ENCODE measurements at regions not wholly inside any gene's neighbourhood (a gene's known extent, or its start where the extent isn't known, plus 50 kb on each side); places are given as distances from the start of the nearest gene placed in this dataset.

DNA sequence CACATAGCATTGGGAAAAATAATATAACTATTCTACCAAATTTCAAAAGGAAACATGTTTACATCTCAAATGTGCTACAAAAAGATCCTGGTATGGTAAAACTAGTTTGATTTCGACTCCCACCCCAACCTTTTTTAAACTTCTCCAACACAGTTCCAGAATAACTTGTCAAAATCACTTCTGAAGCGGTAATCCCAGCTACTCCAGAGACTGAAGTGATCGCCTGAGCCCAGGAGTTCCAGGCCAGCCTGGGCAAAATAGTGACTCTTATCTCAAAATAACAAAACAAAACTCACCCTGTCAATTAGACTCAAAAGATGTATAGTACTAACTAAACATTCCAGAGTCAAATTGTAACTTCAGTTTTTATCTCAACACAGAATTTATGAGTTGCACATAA lies 71.3 kb upstream of the RNF38 start:
- TF ChIP-seq, protein P1, sequence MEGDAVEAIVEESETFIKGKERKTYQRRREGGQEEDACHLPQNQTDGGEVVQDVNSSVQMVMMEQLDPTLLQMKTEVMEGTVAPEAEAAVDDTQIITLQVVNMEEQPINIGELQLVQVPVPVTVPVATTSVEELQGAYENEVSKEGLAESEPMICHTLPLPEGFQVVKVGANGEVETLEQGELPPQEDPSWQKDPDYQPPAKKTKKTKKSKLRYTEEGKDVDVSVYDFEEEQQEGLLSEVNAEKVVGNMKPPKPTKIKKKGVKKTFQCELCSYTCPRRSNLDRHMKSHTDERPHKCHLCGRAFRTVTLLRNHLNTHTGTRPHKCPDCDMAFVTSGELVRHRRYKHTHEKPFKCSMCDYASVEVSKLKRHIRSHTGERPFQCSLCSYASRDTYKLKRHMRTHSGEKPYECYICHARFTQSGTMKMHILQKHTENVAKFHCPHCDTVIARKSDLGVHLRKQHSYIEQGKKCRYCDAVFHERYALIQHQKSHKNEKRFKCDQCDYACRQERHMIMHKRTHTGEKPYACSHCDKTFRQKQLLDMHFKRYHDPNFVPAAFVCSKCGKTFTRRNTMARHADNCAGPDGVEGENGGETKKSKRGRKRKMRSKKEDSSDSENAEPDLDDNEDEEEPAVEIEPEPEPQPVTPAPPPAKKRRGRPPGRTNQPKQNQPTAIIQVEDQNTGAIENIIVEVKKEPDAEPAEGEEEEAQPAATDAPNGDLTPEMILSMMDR (IDR thresholded peaks at IDR 0.05), result no peak
- no peak for TF ChIP-seq EZH2 (IDR thresholded peaks at IDR 0.05; ENCODE audit: borderline replicate concordance, insufficient read depth, low read depth, low read length, poor library complexity, severe bottlenecking)
